HepG2 (cell line): ENCODE measurements at regions not wholly inside any gene's neighbourhood (a gene's known extent, or its start where the extent isn't known, plus 50 kb on each side); places are given as distances from the start of the nearest gene placed in this dataset.

Experiments used
- ATF1 ChIP-seq: IDR thresholded peaks from 2 replicates; pipeline ENCODE4 v1.6.1; 2016; ENCODE audit warnings: mild to moderate bottlenecking, control low read depth
- FLYWCH1 ChIP-seq: sonication (generic); formaldehyde crosslinking; IDR thresholded peaks from 2 replicates; pipeline ENCODE4 v1.8.1; 2023; ENCODE audit warnings: mild to moderate bottlenecking, missing genetic modification reagents
- FOXP4 ChIP-seq: sonication (generic); formaldehyde crosslinking; IDR thresholded peaks from 2 replicates; pipeline ENCODE4 v1.4.0; 2020; ENCODE audit warnings: missing genetic modification reagents
- GFI1 ChIP-seq: sonication (generic); formaldehyde crosslinking; IDR thresholded peaks from 2 replicates; pipeline ENCODE4 v1.5.0; 2020; ENCODE audit warnings: missing genetic modification reagents, mild to moderate bottlenecking, borderline replicate concordance
- KAT2B ChIP-seq: fragments of 150-350 bp; IDR thresholded peaks from 2 replicates; pipeline ENCODE4 v1.6.1; 2014; ENCODE audit warnings: low read depth, low read length, borderline replicate concordance
- KDM5B ChIP-seq: sonication (generic); formaldehyde crosslinking; IDR thresholded peaks from 2 replicates; pipeline ENCODE4 v1.4.0; 2020; ENCODE audit warnings: missing genetic modification reagents, mild to moderate bottlenecking, borderline replicate concordance
- TAF15 ChIP-seq: fragments of 200-400 bp; formaldehyde crosslinking; IDR thresholded peaks from one replicate; pipeline ENCODE4 v1.6.1; 2018; ENCODE audit warnings: mild to moderate bottlenecking, low read depth, low read length; ENCODE audit not compliant: poor library complexity, severe bottlenecking
- THYN1 ChIP-seq: sonication (generic); formaldehyde crosslinking; IDR thresholded peaks from 2 replicates; pipeline ENCODE4 v1.8.1; 2023; ENCODE audit warnings: low read depth, mild to moderate bottlenecking, moderate library complexity, missing genetic modification reagents, borderline replicate concordance
- ZIK1 ChIP-seq: sonication (generic); formaldehyde crosslinking; IDR thresholded peaks from 2 replicates; pipeline ENCODE4 v1.5.0; 2020; ENCODE audit warnings: mild to moderate bottlenecking, low read depth, missing genetic modification reagents, borderline replicate concordance
- ZNF101 ChIP-seq: sonication (generic); formaldehyde crosslinking; IDR thresholded peaks from 2 replicates; pipeline ENCODE4 v1.4.0; 2020; ENCODE audit warnings: mild to moderate bottlenecking, low read depth, missing genetic modification reagents, borderline replicate concordance
- ZNF75D ChIP-seq: sonication (generic); formaldehyde crosslinking; IDR thresholded peaks from 2 replicates; pipeline ENCODE4 v1.8.1; 2023; ENCODE audit warnings: missing genetic modification reagents, mild to moderate bottlenecking, borderline replicate concordance
- TF ChIP-seq, protein P1 (sequence below): IDR thresholded peaks from 2 replicates; pipeline ENCODE4 v1.6.1; 2012; ENCODE audit warnings: low read depth, low read length, improper control_type of control experiment
- TF ChIP-seq, protein P2 (sequence below): sonication (generic); formaldehyde crosslinking; IDR thresholded peaks from 2 replicates; pipeline ENCODE4 v1.4.0; 2020; ENCODE audit warnings: mild to moderate bottlenecking, missing genetic modification reagents
- TF ChIP-seq, protein P3 (sequence below): sonication (generic); formaldehyde crosslinking; IDR thresholded peaks from 2 replicates; pipeline ENCODE4 v1.5.0; 2020; ENCODE audit warnings: mild to moderate bottlenecking, missing genetic modification reagents

DNA sequence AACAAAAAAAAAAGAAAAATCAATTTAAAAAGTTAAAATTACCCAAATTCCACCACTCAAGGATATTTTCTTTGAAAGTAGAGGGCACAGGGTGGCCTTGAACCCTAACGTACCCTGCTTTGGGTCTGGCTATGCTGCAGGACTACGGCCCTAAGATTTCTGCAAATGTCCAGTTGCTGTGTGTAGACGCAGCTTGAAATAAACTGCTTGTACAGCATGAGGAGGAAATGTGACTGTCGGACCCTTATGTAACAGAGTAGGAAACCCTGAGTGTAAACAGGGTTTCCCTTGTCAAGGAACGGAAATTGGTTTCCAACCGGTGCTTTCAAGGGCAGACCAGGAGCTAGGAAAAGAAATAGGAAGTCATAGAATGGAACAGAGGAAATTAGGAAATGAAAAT, 60.7 kb upstream of the SHLD1 start (continued):
- TF ChIP-seq ZIK1 (CRISPR knock-in tag): no peak
- TF ChIP-seq, protein P1, sequence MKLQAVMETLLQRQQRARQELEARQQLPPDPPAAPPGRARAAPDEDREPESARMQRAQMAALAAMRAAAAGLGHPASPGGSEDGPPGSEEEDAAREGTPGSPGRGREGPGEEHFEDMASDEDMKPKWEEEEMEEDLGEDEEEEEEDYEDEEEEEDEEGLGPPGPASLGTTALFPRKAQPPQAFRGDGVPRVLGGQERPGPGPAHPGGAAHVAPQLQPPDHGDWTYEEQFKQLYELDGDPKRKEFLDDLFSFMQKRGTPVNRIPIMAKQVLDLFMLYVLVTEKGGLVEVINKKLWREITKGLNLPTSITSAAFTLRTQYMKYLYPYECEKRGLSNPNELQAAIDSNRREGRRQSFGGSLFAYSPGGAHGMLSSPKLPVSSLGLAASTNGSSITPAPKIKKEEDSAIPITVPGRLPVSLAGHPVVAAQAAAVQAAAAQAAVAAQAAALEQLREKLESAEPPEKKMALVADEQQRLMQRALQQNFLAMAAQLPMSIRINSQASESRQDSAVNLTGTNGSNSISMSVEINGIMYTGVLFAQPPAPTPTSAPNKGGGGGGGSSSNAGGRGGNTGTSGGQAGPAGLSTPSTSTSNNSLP: no peak
- TF ChIP-seq THYN1 (CRISPR knock-in tag): no peak
- TF ChIP-seq KAT2B: no peak
- TF ChIP-seq FLYWCH1: no peak
- TF ChIP-seq ZNF101 (CRISPR knock-in tag): no peak
- no peak for TF ChIP-seq ZNF75D (CRISPR knock-in tag)
- no peak for TF ChIP-seq TAF15
- TF ChIP-seq, protein P2, sequence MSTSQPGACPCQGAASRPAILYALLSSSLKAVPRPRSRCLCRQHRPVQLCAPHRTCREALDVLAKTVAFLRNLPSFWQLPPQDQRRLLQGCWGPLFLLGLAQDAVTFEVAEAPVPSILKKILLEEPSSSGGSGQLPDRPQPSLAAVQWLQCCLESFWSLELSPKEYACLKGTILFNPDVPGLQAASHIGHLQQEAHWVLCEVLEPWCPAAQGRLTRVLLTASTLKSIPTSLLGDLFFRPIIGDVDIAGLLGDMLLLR (CRISPR knock-in tag): no peak
- TF ChIP-seq ATF1 (CRISPR knock-in tag): peak; percentile 34
- TF ChIP-seq, protein P3, sequence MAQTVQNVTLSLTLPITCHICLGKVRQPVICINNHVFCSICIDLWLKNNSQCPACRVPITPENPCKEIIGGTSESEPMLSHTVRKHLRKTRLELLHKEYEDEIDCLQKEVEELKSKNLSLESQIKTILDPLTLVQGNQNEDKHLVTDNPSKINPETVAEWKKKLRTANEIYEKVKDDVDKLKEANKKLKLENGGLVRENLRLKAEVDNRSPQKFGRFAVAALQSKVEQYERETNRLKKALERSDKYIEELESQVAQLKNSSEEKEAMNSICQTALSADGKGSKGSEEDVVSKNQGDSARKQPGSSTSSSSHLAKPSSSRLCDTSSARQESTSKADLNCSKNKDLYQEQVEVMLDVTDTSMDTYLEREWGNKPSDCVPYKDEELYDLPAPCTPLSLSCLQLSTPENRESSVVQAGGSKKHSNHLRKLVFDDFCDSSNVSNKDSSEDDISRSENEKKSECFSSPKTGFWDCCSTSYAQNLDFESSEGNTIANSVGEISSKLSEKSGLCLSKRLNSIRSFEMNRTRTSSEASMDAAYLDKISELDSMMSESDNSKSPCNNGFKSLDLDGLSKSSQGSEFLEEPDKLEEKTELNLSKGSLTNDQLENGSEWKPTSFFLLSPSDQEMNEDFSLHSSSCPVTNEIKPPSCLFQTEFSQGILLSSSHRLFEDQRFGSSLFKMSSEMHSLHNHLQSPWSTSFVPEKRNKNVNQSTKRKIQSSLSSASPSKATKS (CRISPR knock-in tag): no peak
- TF ChIP-seq KDM5B (CRISPR knock-in tag): no peak
- 0 out of 2 replicates have a peak, but pooled peaks have one; percentile 63 for TF ChIP-seq GFI1 (CRISPR knock-in tag)
- TF ChIP-seq FOXP4: peak; percentile 76
